WI38 (cell line): ENCODE measurements at regions not wholly inside any gene's neighbourhood (a gene's known extent, or its start where the extent isn't known, plus 50 kb on each side); places are given as distances from the start of the nearest gene placed in this dataset.

Experiments used
- H3K4me3 ChIP-seq: 2 replicates; pipeline ENCODE4 v1.5.1; 2011; ENCODE audit warnings: low read depth, mild to moderate bottlenecking, control low read depth, low read length
- CTCF ChIP-seq: IDR thresholded peaks from 2 replicates; pipeline ENCODE4 v1.5.1; 2012; ENCODE audit warnings: low read depth, mild to moderate bottlenecking, control low read depth, low read length

- no peak overlapping the region for H3K4me3 ChIP-seq
- TF ChIP-seq CTCF = no peak
Observed at GRCh38 chr15:93319121-93319814, 230.3 kb upstream of the RGMA start.

- TF ChIP-seq CTCF = no peak
- no peak overlapping the region for H3K4me3 ChIP-seq
Observed at GRCh38 chr15:93317772-93318171, 228.8 kb upstream of the RGMA start.

GRCh38 chr15:93314245-93314644, 225.2 kb upstream of the RGMA start:
- no peak overlapping the region for H3K4me3 ChIP-seq
- TF ChIP-seq CTCF = no peak

GRCh38 chr15:93312891-93313486, 224.0 kb upstream of the RGMA start:
- TF ChIP-seq CTCF = no peak
- H3K4me3 ChIP-seq = no peak overlapping the region

GRCh38 chr15:93311620-93312019, 222.6 kb upstream of the RGMA start:
- TF ChIP-seq CTCF = no peak

GRCh38 chr15:93308026-93308690, 219.1 kb upstream of the RGMA start:
- TF ChIP-seq CTCF = no peak
- H3K4me3 ChIP-seq = no peak overlapping the region

More at GRCh38 chr15:93311620-93312019, 222.6 kb upstream of the RGMA start:
- no peak overlapping the region for H3K4me3 ChIP-seq

GRCh38 chr15:93307513-93307912, 218.5 kb upstream of the RGMA start:
- no peak for TF ChIP-seq CTCF
- no peak overlapping the region for H3K4me3 ChIP-seq
